ENCODE measurements at regions not wholly inside any gene's neighbourhood (a gene's known extent, or its start where the extent isn't known, plus 50 kb on each side); places are given as distances from the start of the nearest gene placed in this dataset.

DNA sequence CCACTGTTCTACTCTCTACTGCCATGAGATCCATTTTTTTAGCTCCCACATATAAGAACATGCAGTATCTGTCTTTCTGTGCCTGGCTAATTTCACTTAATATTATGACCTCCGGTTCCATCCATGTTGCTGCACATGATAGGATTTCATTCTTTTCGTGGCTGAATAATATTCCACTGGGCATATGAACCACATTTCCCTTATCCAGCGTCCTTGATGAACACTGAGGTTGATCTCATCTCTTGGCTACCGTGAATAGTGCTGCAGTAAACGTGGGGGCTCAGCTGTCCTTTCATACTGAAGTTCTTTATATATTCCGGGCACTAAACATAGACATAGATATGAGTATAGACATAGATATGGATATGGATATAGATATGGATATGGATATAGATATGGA lies 109.3 kb upstream of the TNRC6C start:
- DNase-seq: no peak

DNA sequence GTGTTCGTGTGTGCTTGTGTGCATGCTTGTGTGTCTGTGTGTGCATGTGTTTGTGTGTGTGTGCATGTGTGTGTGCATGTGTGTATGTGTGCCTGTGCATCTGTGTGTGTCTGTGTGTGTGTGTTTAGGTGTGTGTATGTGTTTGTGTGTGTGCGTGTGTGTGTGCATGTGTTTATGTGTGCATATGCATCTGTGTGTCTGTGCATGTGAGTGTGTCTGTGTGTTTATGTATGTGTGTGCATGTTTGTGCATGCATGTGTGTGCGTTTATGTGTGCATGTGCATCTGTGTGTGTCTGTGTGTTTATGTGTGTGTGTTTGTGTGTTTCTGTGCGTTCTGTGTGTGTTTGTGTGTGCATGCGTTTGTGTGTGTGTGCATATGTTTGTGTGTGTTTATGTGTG lies 106.6 kb upstream of the TNRC6C start:
- DNase-seq: no peak

DNA sequence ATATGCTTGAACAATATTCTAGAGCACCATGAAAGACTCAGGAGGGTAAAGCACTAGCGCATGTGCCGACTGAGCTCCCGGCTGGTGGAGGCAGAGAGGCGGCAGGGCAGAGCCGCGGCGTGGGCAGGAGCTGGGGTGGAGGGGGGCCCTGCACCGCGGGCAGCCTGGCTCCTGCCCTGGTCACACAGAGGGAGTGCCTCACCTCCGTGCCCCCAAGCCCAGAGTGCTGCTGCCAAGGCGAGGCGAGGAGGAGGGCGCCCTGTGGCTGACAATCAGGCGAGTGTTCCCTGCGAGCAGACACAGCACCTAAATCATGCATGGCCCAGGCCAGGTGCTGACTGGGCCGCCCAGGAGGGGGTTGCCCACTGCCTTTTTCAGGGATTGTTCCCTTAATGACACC lies 105.8 kb upstream of the TNRC6C start:
- DNase-seq: no peak

DNA sequence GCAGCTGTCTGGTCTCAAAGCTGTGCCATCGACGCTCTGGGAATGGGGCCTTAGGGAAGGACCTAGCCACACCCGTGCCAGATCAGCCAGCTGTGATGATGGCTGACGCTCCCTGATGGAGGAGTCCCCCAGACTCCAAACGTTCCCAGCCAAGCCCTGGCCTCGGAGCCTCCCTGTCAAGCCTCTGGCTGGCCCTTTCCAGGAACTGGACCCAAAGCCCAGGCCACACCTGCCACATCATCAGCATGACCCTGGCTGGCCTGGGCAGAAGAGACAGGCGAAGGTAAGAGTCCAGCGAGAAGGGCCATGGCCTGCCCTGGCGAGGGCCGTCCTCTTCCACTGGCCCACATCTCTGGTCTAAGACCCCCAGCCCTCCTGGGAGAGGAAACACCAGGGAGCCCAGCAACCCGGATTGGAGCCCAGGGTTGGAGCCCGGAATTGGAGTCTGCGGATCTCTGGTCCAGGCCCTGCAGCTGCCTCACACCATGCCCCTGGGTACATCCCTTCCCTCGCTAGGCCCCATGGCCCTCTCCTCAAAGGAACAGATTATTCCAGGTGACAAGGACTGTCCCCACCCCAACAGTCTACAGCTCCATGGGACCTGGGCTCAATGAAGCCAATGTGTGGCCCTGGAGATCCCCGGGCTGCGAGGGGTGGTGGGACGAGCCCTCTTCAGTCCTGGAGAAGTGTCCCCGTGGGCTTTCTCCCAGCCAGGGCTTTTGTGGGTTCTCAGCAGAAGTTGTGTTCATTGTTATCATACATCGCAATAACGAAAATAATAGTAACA lies 105.1 kb upstream of the TNRC6C start:
- no peak for DNase-seq

DNA sequence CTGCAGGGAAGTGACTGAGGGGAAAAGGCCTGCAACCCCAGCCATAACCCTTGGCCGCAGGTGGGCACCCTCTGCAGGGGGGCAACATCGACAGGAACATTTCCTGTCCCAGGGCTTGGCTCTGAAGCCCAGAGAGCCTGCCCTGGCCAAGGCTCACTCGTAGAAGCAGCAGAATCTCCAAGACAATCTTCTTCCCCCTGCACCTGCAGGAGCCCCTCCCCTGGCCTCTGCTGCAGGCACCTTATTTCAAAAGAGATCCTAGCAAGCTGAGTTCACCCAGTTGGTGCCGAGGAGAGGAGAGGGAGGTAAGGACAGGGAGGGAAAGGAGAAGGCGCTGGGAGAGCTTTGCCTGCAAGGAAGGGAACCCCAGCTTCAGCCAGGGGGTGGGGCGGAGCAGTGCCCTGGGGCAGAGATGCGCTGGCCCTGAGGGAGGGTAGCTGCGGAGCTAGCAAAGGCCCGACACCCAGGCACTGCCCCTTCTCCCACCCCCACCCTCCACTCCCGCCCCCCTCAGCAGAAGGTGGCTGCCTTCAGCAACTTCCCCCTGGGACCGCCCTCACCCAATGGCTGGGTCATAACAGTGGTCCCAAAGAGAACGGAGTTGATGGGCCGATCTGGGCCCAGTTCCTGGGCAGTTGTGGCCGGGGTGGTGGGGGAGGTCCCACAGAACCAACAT lies 104.3 kb upstream of the TNRC6C start:
- no peak for DNase-seq

DNA sequence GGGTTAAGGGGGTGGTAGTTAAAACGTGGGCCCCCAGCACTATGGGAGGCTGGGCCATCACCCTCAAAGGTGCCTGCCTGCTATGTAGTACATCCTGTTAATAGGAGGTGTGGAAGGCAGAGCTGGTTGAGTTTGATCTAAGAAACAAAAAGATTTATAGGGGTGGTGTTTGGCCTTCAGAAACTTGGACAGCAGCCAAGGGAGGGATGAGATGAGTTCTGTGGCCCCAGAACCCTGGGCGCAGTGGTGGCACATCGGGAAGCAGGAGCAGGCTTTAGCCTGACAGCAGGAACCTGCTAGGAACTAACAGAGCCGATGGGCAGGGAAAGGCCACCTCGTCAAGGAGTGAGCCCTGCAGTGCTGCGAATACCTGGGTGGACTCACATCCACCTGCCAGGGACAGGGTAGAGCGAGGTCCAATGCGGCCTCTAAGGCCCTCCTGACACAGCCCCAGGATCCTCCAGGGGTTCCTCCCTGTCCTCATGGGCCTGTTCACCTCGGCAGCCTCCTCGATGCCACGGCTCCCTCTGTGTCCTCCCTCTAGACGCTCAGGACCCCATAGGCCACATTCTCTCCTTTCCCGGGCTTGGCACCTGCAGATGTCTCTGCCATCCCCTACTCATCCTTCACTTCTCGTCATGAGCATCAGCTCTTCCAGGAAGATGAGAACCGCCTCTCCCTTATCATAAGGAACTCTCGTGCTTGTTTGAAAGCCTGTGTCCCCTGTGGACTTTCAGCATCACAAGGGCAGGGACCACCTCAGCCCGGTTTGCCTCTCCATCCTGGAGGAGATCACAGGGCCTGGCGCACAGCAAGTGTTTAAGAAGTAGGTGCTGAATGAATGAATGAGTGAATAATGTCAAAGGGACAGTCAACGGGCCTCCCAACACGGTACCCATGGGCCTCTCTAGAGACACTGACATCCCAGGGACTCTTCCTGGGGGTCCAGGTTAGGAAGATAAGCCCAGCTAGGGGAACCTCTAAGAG lies 103.5 kb upstream of the TNRC6C start:
- no peak for DNase-seq

DNA sequence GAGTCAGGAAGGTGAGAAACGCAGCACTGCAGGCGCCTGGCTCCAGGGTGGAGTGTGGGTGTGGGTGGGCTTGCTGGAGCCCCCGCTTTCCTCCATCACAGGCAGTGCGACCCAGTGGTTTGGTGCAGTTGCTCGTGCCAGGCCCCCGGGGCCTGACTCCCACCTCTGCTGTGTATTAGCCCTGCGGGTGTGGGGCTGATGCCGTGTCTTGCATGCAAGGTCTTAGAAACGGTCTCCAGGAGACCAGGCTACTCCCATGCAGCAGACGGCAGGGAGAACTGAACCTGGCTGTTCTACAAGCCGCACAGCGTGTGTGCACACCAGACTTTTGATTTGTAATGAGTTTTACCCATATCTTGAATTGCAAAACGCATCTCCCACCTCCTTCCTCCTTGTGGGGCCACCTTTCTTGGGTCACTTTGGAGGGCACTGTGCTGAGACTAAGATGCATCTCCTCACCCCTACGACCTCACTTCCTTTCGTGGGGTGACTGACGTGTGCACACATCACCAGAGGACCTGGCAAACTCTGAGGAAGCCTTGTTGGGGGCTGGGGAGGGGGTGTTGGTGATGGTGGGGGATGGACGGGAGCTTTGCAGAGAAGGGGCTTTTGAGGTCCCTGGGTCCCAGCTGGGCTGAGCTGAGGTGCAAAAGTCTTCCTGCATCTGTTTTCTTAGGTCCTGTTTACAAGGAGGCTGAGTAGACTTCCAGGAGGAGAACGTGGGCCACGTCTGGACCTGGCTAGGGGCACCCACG lies 101.8 kb upstream of the TNRC6C start:
- DNase-seq: no peak

DNA sequence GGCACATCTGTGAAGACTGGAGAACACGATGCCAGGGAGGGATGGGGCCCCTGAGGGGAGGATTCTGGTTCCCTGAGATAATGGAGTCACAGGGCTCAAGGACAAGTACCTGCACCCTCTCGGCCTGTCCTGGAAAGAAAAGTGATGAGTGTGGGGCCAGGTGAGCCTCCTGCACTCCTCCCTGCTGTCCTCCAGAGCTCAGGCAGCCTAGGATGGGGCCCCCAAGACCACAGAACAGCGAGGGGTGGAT lies 101.3 kb upstream of the TNRC6C start:
- no peak for DNase-seq

DNA sequence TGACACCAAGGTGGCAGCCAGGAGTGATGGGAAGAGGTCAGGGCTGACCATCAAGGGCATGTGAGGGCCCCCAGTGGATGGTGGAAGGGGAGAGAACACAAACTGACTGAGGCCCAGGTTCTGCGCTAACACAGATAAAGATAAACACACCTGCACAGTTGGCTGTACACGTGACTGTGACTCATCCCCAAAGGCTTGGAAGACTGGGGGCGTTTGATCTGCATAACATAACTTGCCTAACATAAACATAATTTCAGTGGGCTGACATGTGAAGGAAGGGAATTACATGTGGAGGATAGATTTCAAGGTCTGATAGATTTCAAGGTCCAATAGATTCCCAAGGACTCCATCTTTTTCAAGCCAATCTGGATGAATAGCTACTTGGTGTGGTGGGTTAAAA lies 100.9 kb upstream of the TNRC6C start:
- no peak for DNase-seq

DNA sequence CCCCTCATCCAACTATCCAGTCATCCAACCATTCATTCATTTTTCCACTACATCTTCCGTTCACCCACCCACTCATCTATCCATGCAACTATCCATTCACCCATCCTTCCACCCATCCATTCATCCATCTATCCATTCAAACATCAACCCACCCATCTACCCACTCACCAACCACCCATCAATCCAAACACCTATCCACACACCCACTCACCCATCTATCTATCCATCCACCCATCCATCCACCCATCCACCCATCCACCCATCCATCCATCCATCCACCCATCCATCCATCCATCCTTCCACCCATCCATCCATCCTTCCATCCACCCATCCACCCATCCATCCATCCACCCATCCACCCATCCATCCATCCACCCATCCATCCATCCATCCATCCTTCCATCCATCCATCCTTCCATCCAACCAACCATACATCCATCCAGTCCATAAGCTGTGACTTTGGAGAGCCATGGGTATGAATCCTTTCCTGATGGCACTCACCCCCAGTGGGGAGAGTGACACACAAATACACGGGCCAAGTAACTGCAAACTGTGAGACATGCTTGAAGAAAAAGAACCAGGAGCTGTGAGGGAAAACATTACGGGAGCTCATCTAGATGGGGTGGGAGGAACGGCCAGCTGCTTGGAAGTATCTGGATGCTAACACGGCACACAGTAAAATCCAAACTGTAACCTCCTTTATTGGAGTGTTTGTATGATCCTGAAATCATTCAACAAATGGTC lies 100.0 kb upstream of the TNRC6C start:
- DNase-seq: no peak

DNA sequence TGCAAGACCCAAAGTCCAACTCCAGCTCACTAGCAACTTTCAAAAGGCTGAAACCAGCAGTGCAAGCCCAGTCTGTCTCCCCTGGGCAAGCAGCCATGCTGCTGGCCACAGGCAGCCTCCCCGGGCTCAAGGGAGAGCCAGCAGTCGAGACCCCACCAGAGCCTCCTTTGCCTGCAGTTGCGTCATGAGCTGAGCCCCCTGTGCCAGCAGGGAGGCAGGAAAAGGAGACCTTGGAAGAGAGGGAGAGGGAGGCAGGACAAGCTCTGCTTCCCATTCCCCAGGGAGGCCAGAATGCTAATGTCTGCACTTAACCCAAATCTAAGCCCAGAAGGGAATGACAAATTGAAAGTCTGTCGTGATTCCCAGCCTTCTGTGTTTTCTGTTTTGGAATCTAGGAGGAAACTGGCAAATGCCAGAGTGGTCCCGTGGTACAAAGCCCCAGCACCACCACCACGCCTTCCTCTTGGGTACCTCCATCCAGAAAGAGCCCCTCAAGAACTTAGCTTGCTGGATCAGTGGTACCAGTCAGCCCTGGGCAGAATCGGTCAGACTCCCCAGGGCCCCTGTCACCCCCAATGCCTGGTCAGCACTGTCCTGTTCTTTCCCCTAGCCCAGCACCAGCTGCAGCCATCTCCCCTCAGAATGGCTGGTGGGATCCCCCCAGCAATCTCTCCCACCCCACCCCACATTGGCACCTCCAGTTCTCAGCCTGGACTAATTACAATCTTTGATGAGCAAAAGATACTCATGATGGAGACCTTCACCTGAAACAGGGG lies 99.3 kb upstream of the TNRC6C start:
- DNase-seq: no peak

DNA sequence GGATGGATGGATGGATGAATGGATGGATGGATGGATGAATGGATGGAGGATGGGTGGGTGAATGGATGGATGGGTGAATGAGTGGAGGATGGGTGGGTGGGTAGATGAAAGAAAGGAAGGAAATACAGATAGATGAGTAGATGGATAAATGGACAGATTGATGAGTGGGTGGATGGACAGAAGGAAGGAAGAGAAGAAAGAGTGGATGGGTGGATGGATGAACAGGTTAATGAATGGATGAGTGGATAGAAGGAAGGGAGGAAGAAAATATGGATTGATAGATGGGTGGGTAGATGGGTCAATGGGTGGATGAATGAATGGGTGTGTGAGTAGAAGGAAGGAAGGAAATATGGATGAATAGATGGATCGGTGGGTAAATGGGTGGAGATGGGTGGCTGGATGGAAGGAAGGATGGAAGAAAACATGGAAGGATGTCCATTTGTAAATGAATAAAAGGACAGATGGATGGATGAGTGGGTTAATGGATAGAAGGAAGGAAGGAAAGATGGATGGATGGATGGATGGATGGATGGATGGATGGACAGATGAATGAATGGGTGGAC lies 97.3 kb upstream of the TNRC6C start:
- DNase-seq: no peak

DNA sequence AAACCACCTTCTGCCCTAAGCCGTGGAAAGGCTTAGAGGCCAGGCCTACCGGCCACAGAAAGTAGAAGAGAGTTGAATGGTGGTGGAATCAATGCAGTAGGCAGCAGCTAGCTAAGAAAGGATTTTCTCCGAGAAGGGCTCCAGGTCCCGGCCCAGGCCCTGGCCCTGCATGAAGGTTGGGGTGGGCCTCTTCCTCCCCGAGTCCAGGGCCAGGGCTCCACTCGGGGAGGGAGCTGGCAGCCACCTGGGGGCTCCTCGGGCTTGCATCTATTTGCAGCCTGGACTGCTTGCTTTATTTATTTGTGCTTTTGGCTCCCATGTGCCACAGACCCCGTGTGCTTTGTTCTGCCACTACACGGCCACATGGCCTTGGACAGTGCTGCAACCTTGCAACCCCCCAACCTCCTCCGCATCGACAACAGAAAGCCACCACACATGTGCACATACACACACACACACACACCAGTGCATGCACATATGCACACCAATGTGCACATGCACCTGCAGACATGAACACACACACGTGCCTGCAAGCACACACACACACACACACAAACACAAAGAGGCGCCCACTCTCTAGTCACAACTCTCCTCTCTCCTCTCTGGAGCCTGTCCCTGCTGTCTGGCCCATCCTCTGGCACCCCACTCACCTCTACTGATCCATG lies 96.4 kb upstream of the TNRC6C start:
- no peak for DNase-seq

DNA sequence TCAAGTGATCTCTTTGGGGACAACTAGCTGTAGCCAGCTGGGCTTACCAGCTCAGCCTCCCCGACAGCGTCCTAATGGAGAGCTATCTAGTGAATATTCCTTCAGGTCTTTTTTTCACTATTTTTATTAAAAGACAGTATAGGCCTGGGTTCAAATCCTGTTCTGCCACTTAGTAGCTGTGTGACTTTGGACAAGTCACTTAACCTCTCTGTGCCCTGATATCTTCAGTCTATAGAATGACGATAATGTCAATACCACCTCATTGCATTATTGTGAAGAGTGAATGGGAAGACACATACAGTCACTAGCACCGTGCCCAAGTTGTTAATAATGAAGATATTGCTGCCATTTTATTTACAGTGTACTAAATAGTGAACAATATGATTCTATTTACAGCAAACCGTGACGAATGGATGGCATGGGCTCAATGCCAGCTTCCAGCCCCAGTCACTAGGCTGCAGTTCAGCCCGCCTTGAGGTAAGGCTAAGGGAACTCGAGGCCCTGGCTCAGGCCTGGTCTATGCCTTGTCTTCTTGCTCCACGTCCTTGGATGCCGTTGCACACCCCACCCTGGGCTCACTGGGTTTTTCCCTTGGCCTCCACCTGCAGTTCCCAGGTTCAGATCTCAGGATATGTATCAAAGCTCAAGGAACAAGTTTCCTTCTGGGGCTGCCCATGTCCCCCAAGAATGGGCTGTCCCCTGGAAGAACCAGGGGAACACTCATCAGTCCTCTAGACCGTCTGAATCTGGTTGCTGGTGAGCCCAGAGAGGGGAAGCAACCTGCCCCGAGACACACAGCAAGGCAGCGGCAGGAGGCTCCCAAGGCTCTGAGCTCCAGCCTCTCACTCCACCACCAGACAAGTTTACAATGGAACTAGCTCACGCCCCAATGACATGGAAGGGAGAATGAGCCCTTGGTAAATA lies 95.4 kb upstream of the TNRC6C start:
- DNase-seq: no peak

DNA sequence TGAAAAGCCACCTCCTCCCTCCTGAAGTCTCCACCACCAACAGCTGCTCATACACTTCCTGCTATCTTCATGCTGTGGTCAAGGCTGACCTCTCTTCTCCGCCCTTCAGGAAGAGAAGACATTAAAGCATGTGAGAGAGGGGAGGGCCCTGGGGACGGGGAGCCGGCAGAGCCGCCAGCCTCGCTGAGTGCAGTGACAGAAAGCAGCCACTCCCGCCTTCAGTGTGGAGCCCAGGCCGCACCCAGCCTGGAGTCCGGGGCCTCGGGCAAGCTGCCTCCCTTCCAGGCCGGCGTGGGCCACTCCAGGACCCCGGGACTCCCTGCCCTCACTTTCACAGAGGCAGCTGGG lies 94.7 kb upstream of the TNRC6C start:
- no peak for DNase-seq

DNA sequence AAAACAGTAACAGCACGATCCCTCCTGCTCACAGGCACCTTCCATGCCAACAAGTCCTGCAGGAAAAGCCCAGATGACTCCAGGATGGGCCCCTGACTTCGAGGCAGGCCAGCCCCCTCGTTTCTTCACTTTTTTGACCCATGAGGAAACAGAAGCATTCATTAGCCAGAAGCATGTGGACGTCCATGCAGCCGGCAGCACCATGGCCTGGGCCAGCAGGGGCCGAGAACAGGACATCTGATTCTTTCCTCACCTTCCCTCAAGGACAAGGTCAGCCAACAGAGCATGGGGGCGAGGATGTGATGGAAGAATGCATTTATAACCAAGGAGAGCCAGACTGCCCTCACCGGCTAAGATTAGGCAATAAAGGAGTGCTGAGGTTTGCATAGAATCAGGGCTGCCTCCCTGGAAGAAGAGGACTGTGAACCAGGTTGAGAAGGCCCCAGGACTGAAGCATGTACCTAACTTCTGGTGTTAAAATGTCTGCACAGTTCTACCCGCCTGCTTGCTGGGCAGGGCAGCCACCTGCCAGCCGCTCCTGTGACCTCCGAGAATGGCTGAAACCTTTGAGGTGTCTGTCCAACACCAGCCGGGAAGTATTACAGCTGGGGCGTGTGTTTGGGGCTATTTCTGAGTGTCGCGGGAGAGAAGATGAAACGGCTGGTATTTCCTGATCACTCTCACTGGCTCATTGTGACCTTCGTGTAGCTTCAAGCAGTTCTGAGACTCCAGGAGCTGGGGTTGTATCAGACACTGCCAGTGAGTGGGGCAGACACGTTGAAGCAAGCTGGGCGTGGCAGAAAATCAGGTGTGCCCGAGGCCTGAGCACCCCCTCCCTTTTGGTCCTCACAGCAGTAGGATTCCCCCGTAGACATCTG lies 94.0 kb upstream of the TNRC6C start:
- DNase-seq: peak; percentile 85

DNA sequence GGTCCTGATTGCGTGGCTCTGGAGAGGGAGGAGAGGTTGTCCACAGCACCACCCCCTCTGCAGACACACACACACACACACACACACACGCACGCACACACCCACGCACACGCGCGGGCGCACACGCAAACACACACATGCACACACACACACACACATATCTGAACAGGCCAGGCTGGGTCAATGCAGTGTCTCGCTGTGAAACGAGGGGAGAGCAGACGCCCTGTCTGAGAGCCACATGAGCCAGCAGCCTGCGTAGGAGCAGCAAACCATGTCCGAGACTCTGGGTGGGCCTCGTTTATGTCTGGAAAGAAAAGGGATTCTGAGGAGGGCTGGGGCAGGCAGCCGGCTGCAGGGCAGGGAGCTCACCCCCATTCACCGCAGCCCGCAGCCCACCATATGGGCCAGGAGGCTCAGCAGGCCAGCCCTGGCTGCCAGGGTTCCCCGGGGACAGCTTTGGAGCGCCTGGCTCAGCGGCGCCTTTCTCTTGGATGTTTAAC lies 93.3 kb upstream of the TNRC6C start:
- peak; percentile 91 for DNase-seq

DNA sequence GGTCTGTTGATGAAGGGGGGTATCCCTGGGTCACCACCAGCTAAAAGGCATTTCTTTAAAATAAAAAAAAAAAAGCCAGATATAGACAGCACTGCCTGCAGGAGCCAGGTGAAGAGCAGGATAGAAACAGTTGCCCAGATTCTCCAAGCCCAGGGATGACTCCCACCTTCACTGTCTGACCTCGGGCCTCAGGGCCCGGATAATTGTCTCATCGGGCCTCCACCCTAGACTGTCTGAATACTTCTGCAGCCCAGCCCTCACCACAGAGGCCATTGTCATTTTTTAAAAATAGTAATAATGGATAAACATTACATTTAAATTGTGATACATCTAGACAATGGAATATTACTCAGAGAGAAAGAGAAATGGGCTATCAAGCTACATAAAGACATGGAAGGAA lies 92.8 kb upstream of the TNRC6C start:
- no peak for DNase-seq

All from NCI-H2171 treated with DMSO at 0.1 percent for 48 hours (cell line).